ENCODE measurements at regions not wholly inside any gene's neighbourhood (a gene's known extent, or its start where the extent isn't known, plus 50 kb on each side); places are given as distances from the start of the nearest gene placed in this dataset.

GRCh38 chr2:21552981-21553380 is 429.2 kb downstream of the TDRD15 start:
- Histone ChIP-seq H3K79me2 (ENCODE audit: control insufficient read depth, insufficient read depth, low read length) (no peaks in the 10 kb centered on the region), H3K27ac (ENCODE audit: insufficient read depth, low read length) (no peak overlapping the region), H3K4me1 (ENCODE audit: control insufficient read depth, extremely low read depth, insufficient read depth, low read length) (no peaks in the 10 kb centered on the region), H3K4me2 (ENCODE audit: extremely low read depth, insufficient read depth, low read length) (no peak overlapping the region), H2AFZ (ENCODE audit: low read length) (no peak overlapping the region), H4K20me1 (ENCODE audit: control insufficient read depth, extremely low read depth, insufficient read depth, low read length) (no peaks in the 10 kb centered on the region), H3K9ac (ENCODE audit: insufficient read depth, low read length) (no peak overlapping the region), H3K27me3 (ENCODE audit: control insufficient read depth, insufficient read depth, low read length) (no peaks in the 10 kb centered on the region), H3K36me3 (ENCODE audit: control insufficient read depth, insufficient read depth, low read length) (no peaks in the 10 kb centered on the region), H3K9me3 (ENCODE audit: control insufficient read depth, insufficient read depth, low read depth, low read length) (no peaks in the 10 kb centered on the region), H3K4me3 (replicated peaks in 1 of 4; ENCODE audit: control extremely low read depth in 1 of 4, insufficient read depth in 1 of 4, low read depth in 3 of 4, low read length in 4 of 4) (no peak overlapping the region)
- TF ChIP-seq EZH2 (IDR thresholded peaks at IDR 0.05; ENCODE audit: low read length, missing control alignments) (no peak), CTCF (conservative IDR thresholded peaks at IDR 0.05 in 1 of 2, IDR thresholded peaks at IDR 0.05 in 1 of 2; ENCODE audit: low read depth in 1 of 2, low read length in 2 of 2) (no peak)
- DNase-seq (ENCODE audit: low read depth in 2 of 2), result peak in 1 of 2 donors; percentile 4

- no peak for DNase-seq (ENCODE audit: low read depth in 2 of 2)
- no peak overlapping the region for H2AFZ ChIP-seq (ENCODE audit: low read length)
- H4K20me1 ChIP-seq (ENCODE audit: control insufficient read depth, extremely low read depth, insufficient read depth, low read length), result no peaks in the 10 kb centered on the region
- no peak overlapping the region for H3K4me2 ChIP-seq (ENCODE audit: extremely low read depth, insufficient read depth, low read length)
- no peaks in the 10 kb centered on the region for H3K27me3 ChIP-seq (ENCODE audit: control insufficient read depth, insufficient read depth, low read length)
- no peaks in the 10 kb centered on the region for H3K79me2 ChIP-seq (ENCODE audit: control insufficient read depth, insufficient read depth, low read length)
- no peak overlapping the region for H3K4me3 ChIP-seq (replicated peaks in 1 of 4; ENCODE audit: control extremely low read depth in 1 of 4, insufficient read depth in 1 of 4, low read depth in 3 of 4, low read length in 4 of 4)
- H3K27ac ChIP-seq (ENCODE audit: insufficient read depth, low read length), result no peak overlapping the region
- TF ChIP-seq CTCF (conservative IDR thresholded peaks at IDR 0.05 in 1 of 2, IDR thresholded peaks at IDR 0.05 in 1 of 2; ENCODE audit: low read depth in 1 of 2, low read length in 2 of 2), result no peak
- TF ChIP-seq EZH2 (IDR thresholded peaks at IDR 0.05; ENCODE audit: low read length, missing control alignments), result no peak
- no peaks in the 10 kb centered on the region for H3K9me3 ChIP-seq (ENCODE audit: control insufficient read depth, insufficient read depth, low read depth, low read length)
- H3K9ac ChIP-seq (ENCODE audit: insufficient read depth, low read length), result no peak overlapping the region
- no peaks in the 10 kb centered on the region for H3K36me3 ChIP-seq (ENCODE audit: control insufficient read depth, insufficient read depth, low read length)
- H3K4me1 ChIP-seq (ENCODE audit: control insufficient read depth, extremely low read depth, insufficient read depth, low read length), result no peaks in the 10 kb centered on the region
These were observed 435.6 kb downstream of the TDRD15 start for GRCh38 chr2:21559351-21559750.

GRCh38 chr2:21561965-21562364 is 438.2 kb downstream of the TDRD15 start:
- H3K4me3 ChIP-seq (replicated peaks in 1 of 4; ENCODE audit: control extremely low read depth in 1 of 4, insufficient read depth in 1 of 4, low read depth in 3 of 4, low read length in 4 of 4), result no peak overlapping the region

More at GRCh38 chr2:21561965-21562364, 438.2 kb downstream of the TDRD15 start:
- H3K36me3 ChIP-seq (ENCODE audit: control insufficient read depth, insufficient read depth, low read length), result no peaks in the 10 kb centered on the region
- H2AFZ ChIP-seq (ENCODE audit: low read length), result no peak overlapping the region
- H3K9ac ChIP-seq (ENCODE audit: insufficient read depth, low read length), result no peak overlapping the region
- no peaks in the 10 kb centered on the region for H3K4me1 ChIP-seq (ENCODE audit: control insufficient read depth, extremely low read depth, insufficient read depth, low read length)
- no peak overlapping the region for H3K4me2 ChIP-seq (ENCODE audit: extremely low read depth, insufficient read depth, low read length)
- no peaks in the 10 kb centered on the region for H4K20me1 ChIP-seq (ENCODE audit: control insufficient read depth, extremely low read depth, insufficient read depth, low read length)
- H3K79me2 ChIP-seq (ENCODE audit: control insufficient read depth, insufficient read depth, low read length), result no peaks in the 10 kb centered on the region
- no peak for DNase-seq (ENCODE audit: low read depth in 2 of 2)
- no peak for TF ChIP-seq CTCF (conservative IDR thresholded peaks at IDR 0.05 in 1 of 2, IDR thresholded peaks at IDR 0.05 in 1 of 2; ENCODE audit: low read depth in 1 of 2, low read length in 2 of 2)
- no peak for TF ChIP-seq EZH2 (IDR thresholded peaks at IDR 0.05; ENCODE audit: low read length, missing control alignments)
- no peaks in the 10 kb centered on the region for H3K9me3 ChIP-seq (ENCODE audit: control insufficient read depth, insufficient read depth, low read depth, low read length)
- H3K27me3 ChIP-seq (ENCODE audit: control insufficient read depth, insufficient read depth, low read length), result no peaks in the 10 kb centered on the region
- no peak overlapping the region for H3K27ac ChIP-seq (ENCODE audit: insufficient read depth, low read length)
